Lower leg skin (tissue), 3 donors: ENCODE measurements at regions not wholly inside any gene's neighbourhood (a gene's known extent, or its start where the extent isn't known, plus 50 kb on each side); places are given as distances from the start of the nearest gene placed in this dataset.

ENCODE experiments used
- CTCF ChIP-seq, 3 donors: fragments of 450-650 bp; IDR thresholded peaks; one replicate each; pipeline ENCODE4 v1.5.1; 2016; ENCODE audit warnings: antibody characterized with exemption in 3 of 3, mild to moderate bottlenecking in 3 of 3, moderate library complexity in 2 of 3
- POLR2A ChIP-seq, 2 donors: fragments of 450-650 bp; IDR thresholded peaks; one replicate each; pipeline ENCODE4 v1.6.1; 2016 to 2017; ENCODE audit warnings: antibody characterized with exemption in 2 of 2, mild to moderate bottlenecking in 1 of 2, moderate library complexity in 1 of 2

- TF ChIP-seq CTCF (IDR thresholded peaks at IDR 0.05) (no peak), POLR2A (IDR thresholded peaks at IDR 0.05) (no peak)
Measured at GRCh38 chr1:232899268-232899667, 51.1 kb upstream of the NTPCR start.
